ENCODE measurements at regions not wholly inside any gene's neighbourhood (a gene's known extent, or its start where the extent isn't known, plus 50 kb on each side); places are given as distances from the start of the nearest gene placed in this dataset.

GRCh38 chr14:82905762-82906161 lies 1372.1 kb upstream of the SEL1L start:
- TF ChIP-seq EZH2 (IDR thresholded peaks at IDR 0.05; ENCODE audit: borderline replicate concordance, low read length) (no peak), CTCF (IDR thresholded peaks at IDR 0.05; ENCODE audit: low read length) (no peak)
